ENCODE measurements at regions not wholly inside any gene's neighbourhood (a gene's known extent, or its start where the extent isn't known, plus 50 kb on each side); places are given as distances from the start of the nearest gene placed in this dataset.

DNA sequence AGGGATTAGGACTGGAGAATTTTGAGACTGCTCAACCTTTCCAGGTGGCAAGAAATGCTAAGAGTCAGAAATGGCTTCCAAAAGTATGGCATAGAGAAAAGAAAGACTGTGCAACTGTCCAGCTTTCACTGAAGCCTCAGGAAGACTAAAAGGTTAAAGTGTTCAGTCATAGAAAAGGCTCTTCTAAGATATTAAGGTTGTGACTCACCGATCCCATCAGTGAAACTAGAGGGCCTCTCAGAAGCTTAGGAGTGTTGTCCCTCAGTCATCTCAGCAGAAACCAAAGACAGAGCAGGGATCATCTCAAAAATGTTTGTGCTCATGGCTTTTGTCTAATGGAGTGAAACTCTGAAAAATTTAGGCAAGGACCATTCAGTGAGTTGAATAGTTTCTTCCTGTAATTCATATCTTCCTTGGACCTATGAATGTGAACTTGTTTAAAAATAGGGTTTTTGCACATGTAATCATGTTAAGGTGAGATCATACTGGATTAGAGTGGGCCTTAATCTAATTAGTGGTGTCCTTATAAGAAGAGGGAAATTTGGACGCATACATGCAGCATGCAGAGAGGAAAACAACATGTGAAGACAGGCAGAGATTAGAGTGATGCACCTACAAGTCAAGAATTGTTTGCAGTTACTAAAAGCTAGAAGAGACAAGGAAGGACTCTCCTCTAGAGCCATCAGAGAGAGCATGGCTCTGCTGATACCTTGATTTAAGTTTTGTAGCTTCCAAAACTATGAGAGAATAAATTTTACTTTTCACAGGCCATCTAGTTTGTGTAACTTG lies 71.3 kb downstream of the RPE65 start:
- Histone ChIP-seq H3K36me3 (no peaks in the 10 kb centered on the region), H3K4me3 (no peak overlapping the region), H3K27ac (no peak overlapping the region), H3K4me1 (ENCODE audit: low read depth) (peaks cover 3% of the 10 kb centered on the region), H3K27me3 (no peaks in the 10 kb centered on the region), H3K9me3 (ENCODE audit: low read depth) (no peaks in the 10 kb centered on the region)
- TF ChIP-seq, protein P1, sequence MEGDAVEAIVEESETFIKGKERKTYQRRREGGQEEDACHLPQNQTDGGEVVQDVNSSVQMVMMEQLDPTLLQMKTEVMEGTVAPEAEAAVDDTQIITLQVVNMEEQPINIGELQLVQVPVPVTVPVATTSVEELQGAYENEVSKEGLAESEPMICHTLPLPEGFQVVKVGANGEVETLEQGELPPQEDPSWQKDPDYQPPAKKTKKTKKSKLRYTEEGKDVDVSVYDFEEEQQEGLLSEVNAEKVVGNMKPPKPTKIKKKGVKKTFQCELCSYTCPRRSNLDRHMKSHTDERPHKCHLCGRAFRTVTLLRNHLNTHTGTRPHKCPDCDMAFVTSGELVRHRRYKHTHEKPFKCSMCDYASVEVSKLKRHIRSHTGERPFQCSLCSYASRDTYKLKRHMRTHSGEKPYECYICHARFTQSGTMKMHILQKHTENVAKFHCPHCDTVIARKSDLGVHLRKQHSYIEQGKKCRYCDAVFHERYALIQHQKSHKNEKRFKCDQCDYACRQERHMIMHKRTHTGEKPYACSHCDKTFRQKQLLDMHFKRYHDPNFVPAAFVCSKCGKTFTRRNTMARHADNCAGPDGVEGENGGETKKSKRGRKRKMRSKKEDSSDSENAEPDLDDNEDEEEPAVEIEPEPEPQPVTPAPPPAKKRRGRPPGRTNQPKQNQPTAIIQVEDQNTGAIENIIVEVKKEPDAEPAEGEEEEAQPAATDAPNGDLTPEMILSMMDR (IDR thresholded peaks at IDR 0.05; ENCODE audit: low read depth, low read length), result no peak
- DNase-seq (ENCODE audit: low read depth in 1 of 2, low spot score in 1 of 2), result no peak

DNA sequence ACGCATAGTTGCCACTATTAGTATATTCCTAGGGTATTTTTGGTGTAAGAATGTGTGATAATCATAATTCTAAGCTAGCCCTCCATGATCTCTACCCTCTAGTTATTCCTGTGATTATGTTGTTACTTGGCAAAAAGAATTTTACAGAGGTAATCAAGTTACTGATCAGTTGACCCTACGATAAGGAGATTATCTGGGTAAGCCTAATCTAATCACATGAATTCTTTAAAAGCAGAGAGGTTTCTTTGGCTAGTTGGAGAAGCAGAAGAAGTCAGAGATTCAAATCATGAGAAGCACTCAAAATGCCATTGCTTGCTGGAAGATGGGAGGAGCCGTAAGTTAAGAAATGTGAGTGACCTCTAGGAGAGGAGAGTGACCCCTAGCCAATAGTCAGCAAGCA lies 72.7 kb downstream of the RPE65 start:
- no peaks in the 10 kb centered on the region for H3K27me3 ChIP-seq
- H3K9me3 ChIP-seq (ENCODE audit: low read depth), result no peaks in the 10 kb centered on the region
- peaks cover 3% of the 10 kb centered on the region for H3K4me1 ChIP-seq (ENCODE audit: low read depth)
- no peak for DNase-seq (ENCODE audit: low read depth in 1 of 2, low spot score in 1 of 2)
- TF ChIP-seq, protein P1 (IDR thresholded peaks at IDR 0.05; ENCODE audit: low read depth, low read length), result no peak
- no peaks in the 10 kb centered on the region for H3K36me3 ChIP-seq
- no peak overlapping the region for H3K4me3 ChIP-seq
- no peak overlapping the region for H3K27ac ChIP-seq

DNA sequence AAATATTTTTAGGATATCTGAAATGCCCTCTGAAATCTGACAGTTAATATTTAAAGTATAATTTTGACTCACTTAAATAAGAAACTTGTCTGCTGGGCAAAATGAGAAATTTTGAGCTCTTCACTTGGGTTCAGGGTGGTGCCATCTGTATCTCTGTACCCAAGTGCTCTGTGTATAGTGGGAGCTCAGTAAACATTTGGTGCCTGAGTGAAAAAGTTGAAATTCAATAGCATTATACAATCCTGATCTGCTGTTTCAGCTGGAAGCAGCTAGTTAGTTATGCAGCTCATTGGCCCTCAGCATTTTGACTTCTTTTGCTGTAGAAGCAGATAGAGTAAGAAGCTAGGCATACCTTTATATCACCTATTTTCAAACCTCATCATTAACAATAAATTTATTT lies 73.3 kb downstream of the RPE65 start:
- H3K4me3 ChIP-seq, result no peak overlapping the region
- H3K9me3 ChIP-seq (ENCODE audit: low read depth), result no peaks in the 10 kb centered on the region
- no peak overlapping the region for H3K27ac ChIP-seq
- no peak for DNase-seq (ENCODE audit: low read depth in 1 of 2, low spot score in 1 of 2)
- H3K27me3 ChIP-seq, result no peaks in the 10 kb centered on the region
- H3K36me3 ChIP-seq, result no peaks in the 10 kb centered on the region
- peaks cover 3% of the 10 kb centered on the region for H3K4me1 ChIP-seq (ENCODE audit: low read depth)
- TF ChIP-seq, protein P1 (IDR thresholded peaks at IDR 0.05; ENCODE audit: low read depth, low read length), result no peak

DNA sequence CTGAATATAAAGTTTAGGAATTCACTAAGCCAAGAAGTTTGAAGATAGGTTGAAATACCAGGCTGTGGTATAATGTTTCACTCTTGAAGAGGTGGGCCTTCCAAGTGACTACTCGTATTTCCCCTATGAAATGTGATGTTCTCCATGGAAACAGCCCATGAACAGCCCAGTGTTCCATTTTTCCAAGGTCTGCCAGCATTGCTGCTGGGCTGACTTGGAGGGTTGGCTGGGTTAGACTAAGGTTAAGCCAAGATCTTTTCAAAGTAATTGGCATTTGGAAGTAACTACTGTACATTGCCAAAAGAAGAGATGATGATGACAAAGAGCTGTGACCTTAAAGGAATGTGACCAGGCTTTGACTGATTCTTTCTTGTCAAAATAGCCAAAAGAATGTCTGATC lies 73.8 kb downstream of the RPE65 start:
- no peak for DNase-seq (ENCODE audit: low read depth in 1 of 2, low spot score in 1 of 2)

DNA sequence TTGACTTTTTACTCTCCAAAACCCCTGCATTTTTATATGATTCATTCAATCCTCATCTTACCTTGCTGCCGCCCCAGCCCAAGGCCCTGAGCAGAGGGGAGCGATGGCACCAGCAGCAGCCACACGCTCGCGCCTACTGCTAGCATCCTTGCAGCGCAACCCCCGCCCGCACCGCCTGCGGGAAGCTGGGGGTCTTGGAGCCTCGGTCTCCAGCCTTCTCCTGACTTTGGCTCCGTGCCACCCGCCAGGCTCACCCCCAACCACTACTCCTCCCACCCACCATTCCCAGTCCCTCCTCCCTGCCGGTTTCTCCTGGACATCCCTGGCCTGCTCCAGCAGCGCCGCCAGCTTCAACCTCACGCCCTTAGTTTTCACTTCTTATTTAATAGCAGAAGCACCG lies 76.6 kb downstream of the RPE65 start:
- H3K4me1 ChIP-seq (ENCODE audit: low read depth), result peaks cover 3% of the 10 kb centered on the region
- no peak for DNase-seq (ENCODE audit: low read depth in 1 of 2, low spot score in 1 of 2)

More for the DNA sequence above, 73.8 kb downstream of the RPE65 start:
- Histone ChIP-seq H3K4me3 (no peak overlapping the region), H3K27ac (no peak overlapping the region), H3K4me1 (ENCODE audit: low read depth) (peaks cover 3% of the 10 kb centered on the region), H3K27me3 (no peaks in the 10 kb centered on the region), H3K9me3 (ENCODE audit: low read depth) (no peaks in the 10 kb centered on the region), H3K36me3 (no peaks in the 10 kb centered on the region)
- TF ChIP-seq, protein P1 (IDR thresholded peaks at IDR 0.05; ENCODE audit: low read depth, low read length), result no peak

More for the DNA sequence above, 76.6 kb downstream of the RPE65 start:
- Histone ChIP-seq H3K4me3 (no peak overlapping the region), H3K36me3 (no peaks in the 10 kb centered on the region), H3K27ac (no peak overlapping the region), H3K9me3 (ENCODE audit: low read depth) (no peaks in the 10 kb centered on the region), H3K27me3 (no peaks in the 10 kb centered on the region)
- TF ChIP-seq, protein P1 (IDR thresholded peaks at IDR 0.05; ENCODE audit: low read depth, low read length), result no peak
